Fibroblast of lung (primary cell): ENCODE measurements at regions not wholly inside any gene's neighbourhood (a gene's known extent, or its start where the extent isn't known, plus 50 kb on each side); places are given as distances from the start of the nearest gene placed in this dataset.

Experiments used
- DNase-seq, 2 donors: peaks; one replicate each; pipeline versions ENCODE4 v3.0.0 to v3.0.0-alpha.2; 2010; ENCODE audit warnings: low read depth in 2 of 2
- H2AFZ ChIP-seq: 2 replicates; pipeline ENCODE4 v1.5.1; 2012; ENCODE audit warnings: low read length, control low read depth, inconsistent platforms
- H3K27ac ChIP-seq: 2 replicates; pipeline ENCODE4 v1.5.1; 2011; ENCODE audit warnings: low read length, control low read depth; ENCODE audit not compliant: insufficient read depth
- H3K27me3 ChIP-seq: 2 replicates; pipeline ENCODE4 v1.5.1; 2011; ENCODE audit warnings: mild to moderate bottlenecking, low read length; ENCODE audit not compliant: control insufficient read depth, insufficient read depth
- H3K36me3 ChIP-seq: 2 replicates; pipeline ENCODE4 v1.5.1; 2011; ENCODE audit warnings: low read length; ENCODE audit not compliant: control insufficient read depth, insufficient read depth
- H3K4me1 ChIP-seq: 2 replicates; pipeline ENCODE4 v1.5.1; 2011; ENCODE audit warnings: low read length; ENCODE audit not compliant: control insufficient read depth, insufficient read depth; ENCODE audit errors: extremely low read depth
- H3K4me2 ChIP-seq: 2 replicates; pipeline ENCODE4 v1.5.1; 2011; ENCODE audit warnings: low read length, control low read depth; ENCODE audit not compliant: insufficient read depth; ENCODE audit errors: extremely low read depth
- H3K4me3 ChIP-seq, 4 experiments: fragments of 200-600 bp in 1 of 4; sonication (generic) in 1 of 4; replicated peaks in 1 of 4; 2 replicates each; pipeline ENCODE4 v1.5.1; 2011 to 2016; ENCODE audit warnings: low read length in 4 of 4, low read depth in 3 of 4, mild to moderate bottlenecking in 3 of 4, control low read depth in 2 of 4, inconsistent platforms in 1 of 4, mixed read lengths in 1 of 4; ENCODE audit not compliant: insufficient read depth in 1 of 4; ENCODE audit errors: control extremely low read depth in 1 of 4
- H3K79me2 ChIP-seq: 2 replicates; pipeline ENCODE4 v1.5.1; 2012; ENCODE audit warnings: mild to moderate bottlenecking, low read length, inconsistent platforms; ENCODE audit not compliant: control insufficient read depth, insufficient read depth
- H3K9ac ChIP-seq: 2 replicates; pipeline ENCODE4 v1.5.1; 2011; ENCODE audit warnings: mild to moderate bottlenecking, low read length, control low read depth; ENCODE audit not compliant: insufficient read depth
- H3K9me3 ChIP-seq: 2 replicates; pipeline ENCODE4 v1.5.1; 2012; ENCODE audit warnings: low read depth, low read length; ENCODE audit not compliant: control insufficient read depth, insufficient read depth
- H4K20me1 ChIP-seq: 2 replicates; pipeline ENCODE4 v1.5.1; 2011; ENCODE audit warnings: low read length; ENCODE audit not compliant: control insufficient read depth, insufficient read depth; ENCODE audit errors: extremely low read depth
- CTCF ChIP-seq, 2 donors: IDR thresholded peaks in 1 of 2; conservative IDR thresholded peaks in 1 of 2; 1 replicate in 1 of 2; 2 replicates in 1 of 2; pipeline ENCODE4 v1.5.1; 2011 to 2012; ENCODE audit warnings: low read length in 2 of 2, control low read depth in 1 of 2, inconsistent platforms in 1 of 2, low read depth in 1 of 2, mild to moderate bottlenecking in 1 of 2
- EZH2 ChIP-seq: IDR thresholded peaks from 2 replicates; pipeline ENCODE4 v1.5.1; 2012; ENCODE audit warnings: low read length, control low read depth, mild to moderate bottlenecking; ENCODE audit errors: missing control alignments

DNA sequence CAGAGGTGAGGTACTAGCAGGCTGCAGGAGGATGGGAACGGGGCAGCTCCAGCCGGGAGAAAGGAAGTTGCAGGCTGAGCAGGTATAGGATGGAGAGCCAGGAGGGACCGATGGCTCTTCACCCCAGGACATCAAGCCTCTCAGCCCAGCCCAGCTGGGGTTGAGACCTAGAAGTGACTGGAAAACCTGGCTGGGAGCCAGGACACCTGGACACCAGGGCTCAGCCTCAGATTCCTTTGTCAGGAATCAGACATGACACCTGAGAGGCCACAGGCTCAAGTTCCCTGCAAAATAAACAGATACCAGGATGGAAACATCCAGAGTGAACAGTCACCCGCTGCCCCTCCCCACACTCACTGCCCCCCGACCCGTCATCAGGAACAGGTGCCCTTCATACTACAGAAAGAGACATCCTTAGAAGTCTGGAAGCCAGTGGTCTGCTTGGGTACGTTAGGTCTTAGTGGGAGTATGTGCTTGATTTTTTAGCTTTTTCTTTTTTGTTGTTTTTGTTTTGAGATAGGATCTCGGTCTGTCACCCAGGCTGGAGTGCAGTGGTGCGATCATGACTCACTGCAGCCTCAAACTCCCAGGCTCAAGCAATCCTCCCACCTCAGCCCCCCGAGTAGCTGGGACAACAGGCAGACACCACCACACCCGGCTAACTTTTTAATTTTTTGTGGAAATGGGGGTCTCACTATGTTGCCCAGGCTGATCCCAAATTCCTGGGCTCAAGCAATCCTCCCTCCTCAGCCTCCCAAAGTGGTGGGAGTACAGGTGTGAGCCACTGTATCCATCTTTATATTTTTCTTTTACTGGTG lies 74.5 kb upstream of the CALM2 start:
- H3K9me3 ChIP-seq, result no peaks in the 10 kb centered on the region
- H3K4me1 ChIP-seq, result no peaks in the 10 kb centered on the region
- H4K20me1 ChIP-seq, result no peaks in the 10 kb centered on the region
- H3K4me3 ChIP-seq, result no peak overlapping the region
- H3K4me2 ChIP-seq, result no peak overlapping the region
- H3K36me3 ChIP-seq, result no peaks in the 10 kb centered on the region
- no peak for TF ChIP-seq EZH2
- TF ChIP-seq CTCF (conservative IDR thresholded peaks at IDR 0.05 in 1 of 2, IDR thresholded peaks at IDR 0.05 in 1 of 2; ENCODE audit: low read depth in 1 of 2, low read length in 2 of 2), result no peak
- H3K79me2 ChIP-seq, result no peaks in the 10 kb centered on the region
- no peak overlapping the region for H3K9ac ChIP-seq
- H3K27ac ChIP-seq, result no peak overlapping the region
- no peak overlapping the region for H2AFZ ChIP-seq
- H3K27me3 ChIP-seq, result no peaks in the 10 kb centered on the region
- DNase-seq, result peak in 1 of 2 donors; percentile 25

DNA sequence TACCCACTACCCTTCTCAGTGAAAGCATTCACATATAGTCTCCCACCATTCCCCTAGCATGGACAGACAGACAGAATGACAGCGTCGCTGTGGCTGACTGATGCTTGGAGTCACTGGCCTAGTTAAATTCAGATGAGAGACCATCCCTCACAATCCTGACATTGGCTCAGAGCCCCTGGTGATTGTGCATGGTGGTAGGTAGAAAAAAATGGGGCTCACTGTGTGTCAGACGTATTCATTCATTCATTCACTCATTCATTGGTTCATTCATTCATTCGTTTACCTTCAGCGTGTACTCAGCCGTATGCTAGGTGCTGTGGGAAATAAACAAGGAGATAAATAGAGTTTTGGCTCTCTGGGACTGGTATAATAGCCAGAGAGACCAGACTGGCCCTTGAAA lies 73.6 kb upstream of the CALM2 start:
- no peak overlapping the region for H3K9ac ChIP-seq
- H3K4me1 ChIP-seq, result no peaks in the 10 kb centered on the region
- H3K4me2 ChIP-seq, result no peak overlapping the region
- H2AFZ ChIP-seq, result no peak overlapping the region
- no peaks in the 10 kb centered on the region for H3K9me3 ChIP-seq
- no peaks in the 10 kb centered on the region for H4K20me1 ChIP-seq
- H3K36me3 ChIP-seq, result no peaks in the 10 kb centered on the region
- no peak overlapping the region for H3K27ac ChIP-seq
- DNase-seq, result no peak
- no peaks in the 10 kb centered on the region for H3K79me2 ChIP-seq
- TF ChIP-seq CTCF (conservative IDR thresholded peaks at IDR 0.05 in 1 of 2, IDR thresholded peaks at IDR 0.05 in 1 of 2; ENCODE audit: low read depth in 1 of 2, low read length in 2 of 2) (no peak), EZH2 (no peak)
- H3K27me3 ChIP-seq, result no peaks in the 10 kb centered on the region
- H3K4me3 ChIP-seq, result no peak overlapping the region

DNA sequence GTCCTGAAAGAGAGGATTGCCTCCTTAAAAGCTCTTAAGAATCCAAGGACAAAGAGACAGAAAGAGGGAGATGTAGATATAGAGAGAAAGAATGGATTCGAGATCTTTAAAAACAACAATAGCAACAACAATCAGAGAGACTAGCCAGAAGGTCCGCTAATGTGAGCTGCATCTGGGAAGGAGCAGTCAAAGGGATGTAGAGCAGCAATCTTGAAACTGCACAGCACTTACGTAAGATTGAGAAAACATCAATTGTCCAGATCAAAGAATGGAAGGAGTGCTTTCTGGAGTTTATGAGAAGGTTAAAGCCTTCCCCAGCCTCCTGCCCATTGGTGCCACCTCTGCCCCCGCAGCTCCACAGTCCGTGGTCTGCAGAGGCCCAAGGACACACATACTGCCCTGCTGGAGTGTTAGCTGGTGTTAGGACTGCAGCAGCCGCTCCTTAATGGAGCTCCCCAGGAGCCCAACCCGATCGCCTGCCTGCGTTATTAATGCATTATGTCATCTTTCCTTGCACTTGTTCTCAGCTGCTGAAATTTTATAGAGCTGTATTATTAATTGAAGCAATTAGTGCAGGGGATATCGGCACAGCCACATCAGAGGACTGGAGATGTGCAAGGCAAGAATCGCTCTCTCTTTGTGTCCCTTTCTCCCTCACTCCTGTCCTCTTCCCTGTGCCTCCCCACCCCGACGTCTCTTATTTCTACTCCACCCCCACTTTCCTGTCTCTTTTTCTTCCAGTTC lies 73.0 kb upstream of the CALM2 start:
- Histone ChIP-seq H3K9me3 (no peaks in the 10 kb centered on the region), H2AFZ (no peak overlapping the region), H3K27ac (no peak overlapping the region), H4K20me1 (no peaks in the 10 kb centered on the region), H3K4me3 (no peak overlapping the region), H3K4me2 (no peak overlapping the region), H3K27me3 (no peaks in the 10 kb centered on the region), H3K9ac (no peak overlapping the region), H3K4me1 (no peaks in the 10 kb centered on the region), H3K79me2 (no peaks in the 10 kb centered on the region), H3K36me3 (no peaks in the 10 kb centered on the region)
- TF ChIP-seq EZH2 (no peak), CTCF (conservative IDR thresholded peaks at IDR 0.05 in 1 of 2, IDR thresholded peaks at IDR 0.05 in 1 of 2; ENCODE audit: low read depth in 1 of 2, low read length in 2 of 2) (no peak)
- DNase-seq, result peak in 1 of 2 donors; percentile 38
